GM19452 (cell line): ENCODE measurements at regions not wholly inside any gene's neighbourhood (a gene's known extent, or its start where the extent isn't known, plus 50 kb on each side); places are given as distances from the start of the nearest gene placed in this dataset.
"Not testable (repeated sequence)": the region's sequence is repeated elsewhere in the genome, so short reads cannot be mapped to it uniquely, and the experiment has no call there.

ENCODE experiments used
- ATAC-seq: cut with Tn5 transposase; IDR thresholded peaks from one replicate; pipeline ENCODE4 v1.9.1; 2021; ENCODE audit not compliant: unreplicated experiment

GRCh38 chr21:27040738-27041469, 74.0 kb upstream of the ADAMTS5 start:
- ATAC-seq = no peak

GRCh38 chr21:27036736-27037301, 69.9 kb upstream of the ADAMTS5 start:
- ATAC-seq = no peak

- no peak for ATAC-seq
Measured at GRCh38 chr21:27035791-27036190, 68.9 kb upstream of the ADAMTS5 start.

- no peak for ATAC-seq
Measured at GRCh38 chr21:27034796-27035195, 67.9 kb upstream of the ADAMTS5 start.

GRCh38 chr21:27033471-27033870, 66.6 kb upstream of the ADAMTS5 start:
- ATAC-seq = no peak

- no peak for ATAC-seq
Measured at GRCh38 chr21:27026501-27026900, 59.6 kb upstream of the ADAMTS5 start.

GRCh38 chr21:27025708-27026107, 58.8 kb upstream of the ADAMTS5 start:
- ATAC-seq = not testable (repeated sequence)

- ATAC-seq = no peak
Measured at GRCh38 chr21:27024971-27025370, 58.1 kb upstream of the ADAMTS5 start.

GRCh38 chr21:27024301-27024700, 57.4 kb upstream of the ADAMTS5 start:
- ATAC-seq = no peak

- no peak for ATAC-seq
Measured at GRCh38 chr21:27023186-27023585, 56.3 kb upstream of the ADAMTS5 start.

- no peak for ATAC-seq
Measured at GRCh38 chr21:27021801-27022200, 54.9 kb upstream of the ADAMTS5 start.

GRCh38 chr21:27021046-27021445, 54.2 kb upstream of the ADAMTS5 start:
- ATAC-seq = no peak

- no peak for ATAC-seq
Measured at GRCh38 chr21:27017246-27017645, 50.4 kb upstream of the ADAMTS5 start.
